HEK293 (cell line): ENCODE measurements at regions not wholly inside any gene's neighbourhood (a gene's known extent, or its start where the extent isn't known, plus 50 kb on each side); places are given as distances from the start of the nearest gene placed in this dataset.

Experiments used
- CTCF ChIA-PET: fragments of 350-600 bp; formaldehyde crosslinking; extraction: SDS; loops from one replicate; lab custom pipeline; 2021; ENCODE audit warnings: antibody characterized with exemption; lab: Yijun Ruan, JAX
- POLR2A ChIA-PET: fragments of 300-600 bp; formaldehyde crosslinking; extraction: SDS; loops from one replicate; lab custom pipeline; 2020; ENCODE audit warnings: antibody characterized with exemption, inconsistent platforms; lab: Yijun Ruan, JAX
- H3K27ac ChIP-seq: fragments of 200-500 bp; sonication (Bioruptor generic); 2 replicates; pipeline ENCODE4 v1.5.1; 2014; ENCODE audit warnings: low read depth, low read length, control low read depth, inconsistent platforms; ENCODE audit errors: extremely low read depth
- H3K36me3 ChIP-seq, 2 experiments: fragments of 200-500 bp in 1 of 2; sonication (Bioruptor generic) in 1 of 2; 1 replicate in 1 of 2; 2 replicates in 1 of 2; pipeline ENCODE4 v1.5.1; 2014 to 2017; ENCODE audit warnings: inconsistent platforms in 2 of 2, low read length in 2 of 2; ENCODE audit not compliant: control insufficient read depth in 2 of 2, insufficient read depth in 1 of 2
- H3K4me1 ChIP-seq: fragments of 200-500 bp; sonication (Bioruptor generic); 2 replicates; pipeline ENCODE4 v1.5.1; 2014; ENCODE audit warnings: mild to moderate bottlenecking, low read length, inconsistent platforms; ENCODE audit not compliant: control insufficient read depth, insufficient read depth
- H3K4me3 ChIP-seq: 2 replicates; pipeline ENCODE4 v1.5.1; 2011; ENCODE audit warnings: low read depth, mild to moderate bottlenecking, control low read depth, low read length, moderate library complexity
- H3K9me3 ChIP-seq: fragments of 200-500 bp; sonication (Bioruptor generic); 2 replicates; pipeline ENCODE4 v1.5.1; 2014; ENCODE audit warnings: low read depth, low read length, inconsistent platforms; ENCODE audit not compliant: control insufficient read depth, insufficient read depth
- BCL11A ChIP-seq: fragments of 450-650 bp; formaldehyde crosslinking; IDR thresholded peaks from 2 replicates; pipeline ENCODE4 v1.5.1; 2016; ENCODE audit warnings: low read depth, missing biosample characterization, missing genetic modification characterization
- BCL11B ChIP-seq: fragments of 450-650 bp; formaldehyde crosslinking; IDR thresholded peaks from 2 replicates; pipeline ENCODE4 v1.5.1; 2016; ENCODE audit warnings: low read depth, missing biosample characterization, missing genetic modification characterization
- HOXC10 ChIP-seq: sonication (generic); formaldehyde crosslinking; IDR thresholded peaks from 2 replicates; pipeline ENCODE4 v1.8.1; 2023; ENCODE audit warnings: mild to moderate bottlenecking, missing genetic modification reagents
- KLF8 ChIP-seq: fragments of 450-650 bp; formaldehyde crosslinking; IDR thresholded peaks from 2 replicates; pipeline ENCODE4 v1.5.1; 2016; ENCODE audit warnings: missing biosample characterization, missing genetic modification characterization
- OVOL3 ChIP-seq: fragments of 450-650 bp; formaldehyde crosslinking; IDR thresholded peaks from 2 replicates; pipeline ENCODE4 v1.5.1; 2016; ENCODE audit warnings: missing biosample characterization, missing genetic modification characterization
- PRDM1 ChIP-seq: fragments of 450-650 bp; formaldehyde crosslinking; IDR thresholded peaks from 2 replicates; pipeline ENCODE4; 2016; ENCODE audit warnings: missing biosample characterization, missing genetic modification characterization
- RBAK ChIP-seq: fragments of 450-650 bp; formaldehyde crosslinking; IDR thresholded peaks from 2 replicates; pipeline ENCODE4 v1.5.1; 2016; ENCODE audit warnings: missing biosample characterization, missing genetic modification characterization
- SP3 ChIP-seq: fragments of 450-650 bp; formaldehyde crosslinking; IDR thresholded peaks from 2 replicates; pipeline ENCODE4 v1.5.1; 2016; ENCODE audit warnings: missing biosample characterization, missing genetic modification characterization
- TRIM28 ChIP-seq: IDR thresholded peaks from 2 replicates; pipeline ENCODE4 v1.6.1; 2011; ENCODE audit warnings: low read length, control low read depth, borderline replicate concordance
- ZBTB48 ChIP-seq: fragments of 450-650 bp; formaldehyde crosslinking; IDR thresholded peaks from 2 replicates; pipeline ENCODE4 v1.5.1; 2016; ENCODE audit warnings: missing biosample characterization, missing genetic modification characterization
- ZBTB8A ChIP-seq: fragments of 450-650 bp; formaldehyde crosslinking; IDR thresholded peaks from 2 replicates; pipeline ENCODE4 v1.5.1; 2016; ENCODE audit warnings: missing biosample characterization, missing genetic modification characterization
- ZFHX2 ChIP-seq: fragments of 450-650 bp; formaldehyde crosslinking; conservative IDR thresholded peaks from 2 replicates; pipeline ENCODE4 v1.5.1; 2016; ENCODE audit warnings: missing biosample characterization, missing genetic modification characterization
- ZNF157 ChIP-seq: fragments of 450-650 bp; formaldehyde crosslinking; IDR thresholded peaks from 2 replicates; pipeline ENCODE4 v1.5.1; 2016; ENCODE audit warnings: missing biosample characterization, missing genetic modification characterization
- ZNF174 ChIP-seq: fragments of 450-650 bp; formaldehyde crosslinking; IDR thresholded peaks from 2 replicates; pipeline ENCODE4 v1.5.0; 2017; ENCODE audit warnings: missing biosample characterization, mild to moderate bottlenecking, missing genetic modification characterization
- ZNF18 ChIP-seq: fragments of 450-650 bp; formaldehyde crosslinking; IDR thresholded peaks from 2 replicates; pipeline ENCODE4 v1.5.1; 2016; ENCODE audit warnings: missing biosample characterization, missing genetic modification characterization
- ZNF292 ChIP-seq: fragments of 450-650 bp; formaldehyde crosslinking; IDR thresholded peaks from 2 replicates; pipeline ENCODE4 v1.5.1; 2016; ENCODE audit warnings: low read depth, missing biosample characterization, missing genetic modification characterization, borderline replicate concordance
- ZNF324 ChIP-seq: fragments of 450-650 bp; formaldehyde crosslinking; IDR thresholded peaks from 2 replicates; pipeline ENCODE4 v1.5.1; 2016; ENCODE audit warnings: missing biosample characterization, missing genetic modification characterization
- ZNF350 ChIP-seq: fragments of 450-650 bp; formaldehyde crosslinking; IDR thresholded peaks from 2 replicates; pipeline ENCODE4 v1.5.0; 2017; ENCODE audit warnings: missing biosample characterization, mild to moderate bottlenecking, missing genetic modification characterization
- ZNF639 ChIP-seq: fragments of 450-650 bp; formaldehyde crosslinking; IDR thresholded peaks from 2 replicates; pipeline ENCODE4 v1.5.1; 2016; ENCODE audit warnings: missing biosample characterization, missing genetic modification characterization
- ZNF747 ChIP-seq: fragments of 450-650 bp; formaldehyde crosslinking; IDR thresholded peaks from 2 replicates; pipeline ENCODE4 v1.5.1; 2016; ENCODE audit warnings: missing biosample characterization, missing genetic modification characterization
- ZNF791 ChIP-seq: fragments of 450-650 bp; formaldehyde crosslinking; IDR thresholded peaks from 2 replicates; pipeline ENCODE4 v1.5.1; 2016; ENCODE audit warnings: missing biosample characterization, missing genetic modification characterization
- ZNF837 ChIP-seq: fragments of 450-650 bp; formaldehyde crosslinking; IDR thresholded peaks from 2 replicates; pipeline ENCODE4 v1.5.1; 2016; ENCODE audit warnings: missing biosample characterization, missing genetic modification characterization
- ZSCAN30 ChIP-seq: fragments of 450-650 bp; IDR thresholded peaks from 2 replicates; pipeline ENCODE4 v1.5.1; 2018; ENCODE audit warnings: missing biosample characterization, mild to moderate bottlenecking, missing genetic modification characterization, moderate library complexity
- ZXDB ChIP-seq: fragments of 450-650 bp; formaldehyde crosslinking; IDR thresholded peaks from 2 replicates; pipeline ENCODE4 v1.5.1; 2016; ENCODE audit warnings: missing biosample characterization, missing genetic modification characterization
- TF ChIP-seq, protein P1 (sequence below): fragments of 450-650 bp; formaldehyde crosslinking; IDR thresholded peaks from 2 replicates; pipeline ENCODE4 v1.5.1; 2016; ENCODE audit warnings: missing biosample characterization, missing genetic modification characterization

GRCh38 chr5:174284873-174285272 lies 239.4 kb downstream of the NSG2 start:
- TF ChIP-seq ZNF157 (tag by site-specific recombination) (no peak), BCL11B (tag by site-specific recombination) (no peak), RBAK (tag by site-specific recombination) (no peak), SP3 (tag by site-specific recombination) (no peak), ZNF174 (no peak), ZNF747 (tag by site-specific recombination) (no peak), ZNF18 (tag by site-specific recombination) (no peak), ZNF639 (tag by site-specific recombination) (no peak)
- TF ChIP-seq, protein P1, sequence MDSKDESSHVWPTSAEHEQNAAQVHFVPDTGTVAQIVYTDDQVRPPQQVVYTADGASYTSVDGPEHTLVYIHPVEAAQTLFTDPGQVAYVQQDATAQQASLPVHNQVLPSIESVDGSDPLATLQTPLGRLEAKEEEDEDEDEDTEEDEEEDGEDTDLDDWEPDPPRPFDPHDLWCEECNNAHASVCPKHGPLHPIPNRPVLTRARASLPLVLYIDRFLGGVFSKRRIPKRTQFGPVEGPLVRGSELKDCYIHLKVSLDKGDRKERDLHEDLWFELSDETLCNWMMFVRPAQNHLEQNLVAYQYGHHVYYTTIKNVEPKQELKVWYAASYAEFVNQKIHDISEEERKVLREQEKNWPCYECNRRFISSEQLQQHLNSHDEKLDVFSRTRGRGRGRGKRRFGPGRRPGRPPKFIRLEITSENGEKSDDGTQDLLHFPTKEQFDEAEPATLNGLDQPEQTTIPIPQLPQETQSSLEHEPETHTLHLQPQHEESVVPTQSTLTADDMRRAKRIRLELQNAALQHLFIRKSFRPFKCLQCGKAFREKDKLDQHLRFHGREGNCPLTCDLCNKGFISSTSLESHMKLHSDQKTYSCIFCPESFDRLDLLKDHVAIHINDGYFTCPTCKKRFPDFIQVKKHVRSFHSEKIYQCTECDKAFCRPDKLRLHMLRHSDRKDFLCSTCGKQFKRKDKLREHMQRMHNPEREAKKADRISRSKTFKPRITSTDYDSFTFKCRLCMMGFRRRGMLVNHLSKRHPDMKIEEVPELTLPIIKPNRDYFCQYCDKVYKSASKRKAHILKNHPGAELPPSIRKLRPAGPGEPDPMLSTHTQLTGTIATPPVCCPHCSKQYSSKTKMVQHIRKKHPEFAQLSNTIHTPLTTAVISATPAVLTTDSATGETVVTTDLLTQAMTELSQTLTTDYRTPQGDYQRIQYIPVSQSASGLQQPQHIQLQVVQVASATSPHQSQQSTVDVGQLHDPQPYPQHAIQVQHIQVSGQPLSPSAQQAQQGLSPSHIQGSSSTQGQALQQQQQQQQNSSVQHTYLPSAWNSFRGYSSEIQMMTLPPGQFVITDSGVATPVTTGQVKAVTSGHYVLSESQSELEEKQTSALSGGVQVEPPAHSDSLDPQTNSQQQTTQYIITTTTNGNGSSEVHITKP (tag by site-specific recombination) = no peak
- TF ChIP-seq, all 188 proteins: peak for 0
- CTCF ChIA-PET = no interaction called here

DNA sequence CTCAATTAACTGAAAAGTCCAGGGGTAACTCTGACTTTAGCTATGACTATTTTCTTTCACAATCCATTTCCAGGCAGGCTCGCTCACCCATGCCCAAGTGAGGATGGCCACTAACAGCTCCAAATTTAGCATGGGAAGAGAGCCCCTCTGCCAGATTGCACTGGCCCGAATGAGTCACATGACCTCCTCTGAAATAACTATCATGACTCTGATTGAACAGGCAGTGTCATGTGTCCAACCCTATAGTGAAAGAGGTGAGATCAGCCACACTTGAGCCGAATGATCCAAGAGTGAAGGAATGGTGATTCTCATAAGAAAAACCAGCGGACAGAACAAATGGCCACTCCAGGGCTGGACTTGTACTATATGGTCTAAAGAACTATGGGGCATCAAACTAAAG lies 242.3 kb downstream of the NSG2 start:
- POLR2A ChIA-PET = no interaction called here
- no peak for TF ChIP-seq ZSCAN30
- TF ChIP-seq ZNF791 (tag by site-specific recombination) = no peak
- no peak for TF ChIP-seq ZNF324 (tag by site-specific recombination)
- no peak for TF ChIP-seq HOXC10
- TF ChIP-seq, protein P1 (tag by site-specific recombination) = no peak
- TF ChIP-seq ZNF292 (tag by site-specific recombination) = no peak
- TF ChIP-seq BCL11A (tag by site-specific recombination) = no peak
- TF ChIP-seq ZNF350 = no peak
- TF ChIP-seq OVOL3 = no peak
- no peak for TF ChIP-seq ZBTB8A
- TF ChIP-seq PRDM1 = no peak
- no peak for TF ChIP-seq ZXDB (tag by site-specific recombination)
- no peak for TF ChIP-seq KLF8 (tag by site-specific recombination)
- no peak for TF ChIP-seq ZNF837 (tag by site-specific recombination)
- TF ChIP-seq ZBTB48 (tag by site-specific recombination) = no peak
- no peak for TF ChIP-seq ZFHX2
- TF ChIP-seq TRIM28 = no peak
- TF ChIP-seq BCL11B (tag by site-specific recombination) = no peak
- TF ChIP-seq SP3 (tag by site-specific recombination) = no peak
- no peaks in the 10 kb centered on the region for H3K4me1 ChIP-seq
- no peaks in the 10 kb centered on the region; the same call in 1 of the 2 replicates for H3K9me3 ChIP-seq
- CTCF ChIA-PET = interaction anchor here (0.6 kb wide), 1 partner anchor 1820 kb away, joined by 5 read pairs; no protein-coding TSS in a partner anchor
- no peaks in the 10 kb centered on the region for H3K36me3 ChIP-seq
- no peak overlapping the region for H3K27ac ChIP-seq
- no peak overlapping the region for H3K4me3 ChIP-seq

More at GRCh38 chr5:174284873-174285272, 239.4 kb downstream of the NSG2 start:
- Histone ChIP-seq H3K4me1 (no peaks in the 10 kb centered on the region), H3K9me3 (no peaks in the 10 kb centered on the region; the same call in 1 of the 2 replicates), H3K4me3 (no peak overlapping the region), H3K36me3 (no peaks in the 10 kb centered on the region), H3K27ac (no peak overlapping the region)
- POLR2A ChIA-PET = no interaction called here
